WTC11 (cell line): ENCODE measurements at regions not wholly inside any gene's neighbourhood (a gene's known extent, or its start where the extent isn't known, plus 50 kb on each side); places are given as distances from the start of the nearest gene placed in this dataset.
A peak's percentile ranks its signal among the peaks of the same experiment; 100 is the strongest.

Experiments used
- ATAC-seq: fragments of 200-7000 bp; cut with Tn5 transposase; 2 replicates; pipeline ENCODE4 v1.10.0; 2021; ENCODE audit warnings: mild to moderate bottlenecking, moderate library complexity
- CTCF ChIA-PET: fragments of 300-600 bp; sonication (Branson Sonifier 250); formaldehyde crosslinking; loops from one replicate; lab custom pipeline; 2021; ENCODE audit warnings: antibody characterized with exemption; lab: Charles Lee
- POLR2A ChIA-PET: fragments of 350-600 bp; sonication (Branson Sonifier 250); formaldehyde crosslinking; loops from one replicate; lab custom pipeline; 2021; ENCODE audit warnings: antibody characterized with exemption; lab: Charles Lee
- DNase-seq: peaks from one replicate; pipeline ENCODE4 v3.0.0; 2021; ENCODE audit warnings: low spot score
- H3K27ac Mint-ChIP-seq: 2 replicates; pipeline ENCODE4 v1.8.0; 2021; ENCODE audit warnings: mixed read lengths
- H3K27me3 Mint-ChIP-seq: 2 replicates; pipeline ENCODE4 v1.8.0; 2021; ENCODE audit warnings: low read depth, mild to moderate bottlenecking, moderate library complexity, mixed read lengths
- H3K36me3 Mint-ChIP-seq: 2 replicates; pipeline ENCODE4 v1.8.0; 2021; ENCODE audit warnings: mixed read lengths
- H3K4me1 Mint-ChIP-seq: 2 replicates; pipeline ENCODE4 v1.8.0; 2022; ENCODE audit warnings: mixed read lengths
- H3K4me3 Mint-ChIP-seq: 2 replicates; pipeline ENCODE4 v1.8.0; 2021; ENCODE audit warnings: mild to moderate bottlenecking, moderate library complexity, mixed read lengths
- H3K9me3 Mint-ChIP-seq: 2 replicates; pipeline ENCODE4 v1.8.0; 2021; ENCODE audit warnings: mixed read lengths
- ATF3 ChIP-seq: sonication (generic); formaldehyde crosslinking; conservative IDR thresholded peaks from 2 replicates; pipeline ENCODE4 v1.8.1; 2022; ENCODE audit warnings: mild to moderate bottlenecking, missing genetic modification reagents
- CTCF ChIP-seq: fragments of 200-600 bp; IDR thresholded peaks from 2 replicates; pipeline ENCODE4 v1.8.0; 2022; ENCODE audit warnings: antibody characterized with exemption
- FOXP4 ChIP-seq: sonication (generic); formaldehyde crosslinking; IDR thresholded peaks from 2 replicates; pipeline ENCODE4 v1.8.0; 2022; ENCODE audit warnings: mild to moderate bottlenecking, missing genetic modification reagents
- JUN ChIP-seq: sonication (generic); formaldehyde crosslinking; IDR thresholded peaks from 2 replicates; pipeline ENCODE4 v1.8.0; 2023; ENCODE audit warnings: mild to moderate bottlenecking, missing genetic modification reagents
- NFE2L1 ChIP-seq: sonication (generic); formaldehyde crosslinking; IDR thresholded peaks from 2 replicates; pipeline ENCODE4 v1.8.1; 2023; ENCODE audit warnings: missing genetic modification reagents
- SMAD3 ChIP-seq: sonication (generic); formaldehyde crosslinking; IDR thresholded peaks from 2 replicates; pipeline ENCODE4 v1.8.0; 2022; ENCODE audit warnings: missing genetic modification reagents, mild to moderate bottlenecking, borderline replicate concordance
- SP1 ChIP-seq: sonication (generic); formaldehyde crosslinking; conservative IDR thresholded peaks from 2 replicates; pipeline ENCODE4 v1.8.1; 2022; ENCODE audit warnings: missing genetic modification reagents
- STAT6 ChIP-seq: sonication (generic); formaldehyde crosslinking; conservative IDR thresholded peaks from 2 replicates; pipeline ENCODE4 v1.8.1; 2023; ENCODE audit warnings: mild to moderate bottlenecking, low read depth, missing genetic modification reagents, moderate library complexity
- TEAD1 ChIP-seq: sonication (generic); formaldehyde crosslinking; IDR thresholded peaks from 2 replicates; pipeline ENCODE4 v1.8.0; 2022; ENCODE audit warnings: mild to moderate bottlenecking, missing genetic modification reagents
- USF1 ChIP-seq: sonication (generic); formaldehyde crosslinking; IDR thresholded peaks from 2 replicates; pipeline ENCODE4 v1.8.0; 2022; ENCODE audit warnings: mild to moderate bottlenecking, missing genetic modification reagents
- ZMAT4 ChIP-seq: fragments of 250-450 bp; sonication (Bioruptor Pico); IDR thresholded peaks from 2 replicates; pipeline ENCODE4 v1.9.0; 2021; ENCODE audit warnings: mild to moderate bottlenecking
- ZNF232 ChIP-seq: sonication (generic); formaldehyde crosslinking; IDR thresholded peaks from 2 replicates; pipeline ENCODE4 v1.8.0; 2022; ENCODE audit warnings: mild to moderate bottlenecking, missing genetic modification reagents
- ZNF281 ChIP-seq: sonication (generic); formaldehyde crosslinking; IDR thresholded peaks from 2 replicates; pipeline ENCODE4 v1.8.0; 2023; ENCODE audit warnings: mild to moderate bottlenecking, missing genetic modification reagents
- ZNF425 ChIP-seq: fragments of 250-450 bp; sonication (Bioruptor Pico); conservative IDR thresholded peaks from 2 replicates; pipeline ENCODE4 v1.9.0; 2021; ENCODE audit warnings: mild to moderate bottlenecking
- ZNF532 ChIP-seq: fragments of 250-450 bp; sonication (Bioruptor Pico); IDR thresholded peaks from 2 replicates; pipeline ENCODE4 v1.9.0; 2021; ENCODE audit warnings: mild to moderate bottlenecking, borderline replicate concordance

- TF ChIP-seq ZNF281 (CRISPR knock-in tag) (no peak), FOXP4 (CRISPR knock-in tag) (no peak), ZNF232 (no peak), NFE2L1 (no peak), ZMAT4 (CRISPR knock-in tag) (no peak), ZNF532 (CRISPR knock-in tag) (no peak), SMAD3 (CRISPR knock-in tag) (no peak), CTCF (no peak), JUN (no peak)
These were observed 117.8 kb upstream of the NOCT start (continued) for GRCh38 chr4:138897811-138898226.

- CTCF ChIA-PET: no interaction called here
- Mint-ChIP-seq H3K36me3 (no peaks in the 10 kb centered on the region), H3K4me3 (no peak overlapping the region), H3K4me1 (peaks cover 34% of the 10 kb centered on the region), H3K27ac (peak overlapping the region; percentile 35; the same call in 1 of the 2 replicates), H3K9me3 (no peaks in the 10 kb centered on the region), H3K27me3 (no peaks in the 10 kb centered on the region)
- ATAC-seq (no peak), DNase-seq (no peak)
- POLR2A ChIA-PET: no interaction called here
- TF ChIP-seq ATF3 (CRISPR knock-in tag): no peak
- TF ChIP-seq SP1 (CRISPR knock-in tag): no peak
- no peak for TF ChIP-seq ZNF232
- TF ChIP-seq ZNF425: no peak
- TF ChIP-seq ZNF281 (CRISPR knock-in tag): no peak
- TF ChIP-seq TEAD1 (CRISPR knock-in tag): no peak
- no peak for TF ChIP-seq USF1
- no peak for TF ChIP-seq STAT6 (CRISPR knock-in tag)
These were observed 120.9 kb upstream of the NOCT start for GRCh38 chr4:138894709-138895108.
